ENCODE measurements at regions not wholly inside any gene's neighbourhood (a gene's known extent, or its start where the extent isn't known, plus 50 kb on each side); places are given as distances from the start of the nearest gene placed in this dataset.

- no peak for TF ChIP-seq POLR2A (IDR thresholded peaks at IDR 0.05)
- TF ChIP-seq CTCF (IDR thresholded peaks at IDR 0.05): no peak
Measured at GRCh38 chr9:20200991-20201431, 412.2 kb upstream of the SLC24A2 start.

Measured in stomach (tissue), 4 donors.